GM19238 (cell line): ENCODE measurements at regions not wholly inside any gene's neighbourhood (a gene's known extent, or its start where the extent isn't known, plus 50 kb on each side); places are given as distances from the start of the nearest gene placed in this dataset.

Experiments used
- DNase-seq: peaks from one replicate; pipeline ENCODE4 v3.0.0; 2011; ENCODE audit warnings: low spot score; ENCODE audit not compliant: insufficient read length

GRCh38 chr2:8260213-8260612 lies 421.6 kb upstream of the ID2 start:
- DNase-seq: no peak

GRCh38 chr2:8263901-8264300 lies 418.0 kb upstream of the ID2 start:
- no peak for DNase-seq

- no peak for DNase-seq
Measured at GRCh38 chr2:8264981-8265380, 416.9 kb upstream of the ID2 start.

- DNase-seq: no peak
Measured at GRCh38 chr2:8265476-8266226, 416.2 kb upstream of the ID2 start.

GRCh38 chr2:8266563-8266962 lies 415.3 kb upstream of the ID2 start:
- no peak for DNase-seq

GRCh38 chr2:8267048-8267447 lies 414.8 kb upstream of the ID2 start:
- DNase-seq: no peak

GRCh38 chr2:8267721-8268120 lies 414.1 kb upstream of the ID2 start:
- no peak for DNase-seq

- no peak for DNase-seq
Measured at GRCh38 chr2:8268172-8268783, 413.6 kb upstream of the ID2 start.

GRCh38 chr2:8270699-8271098 lies 411.2 kb upstream of the ID2 start:
- DNase-seq: no peak

- no peak for DNase-seq
Measured at GRCh38 chr2:8271461-8271860, 410.4 kb upstream of the ID2 start.

- DNase-seq: no peak
Measured at GRCh38 chr2:8276026-8276425, 405.8 kb upstream of the ID2 start.

- no peak for DNase-seq
Measured at GRCh38 chr2:8277921-8278571, 403.8 kb upstream of the ID2 start.

- no peak for DNase-seq
Measured at GRCh38 chr2:8278709-8279354, 403.0 kb upstream of the ID2 start.

- no peak for DNase-seq
Measured at GRCh38 chr2:8279506-8279905, 402.4 kb upstream of the ID2 start.

- no peak for DNase-seq
Measured at GRCh38 chr2:8281234-8281633, 400.6 kb upstream of the ID2 start.

GRCh38 chr2:8281950-8282857 lies 399.7 kb upstream of the ID2 start:
- DNase-seq: no peak

GRCh38 chr2:8282858-8283252 lies 399.0 kb upstream of the ID2 start:
- no peak for DNase-seq

- DNase-seq: no peak
Measured at GRCh38 chr2:8285081-8285480, 396.8 kb upstream of the ID2 start.

GRCh38 chr2:8285898-8286297 lies 396.0 kb upstream of the ID2 start:
- DNase-seq: no peak

GRCh38 chr2:8288206-8288605 lies 393.6 kb upstream of the ID2 start:
- no peak for DNase-seq

GRCh38 chr2:8289111-8289510 lies 392.7 kb upstream of the ID2 start:
- DNase-seq: no peak
